Vagina (tissue), 2 donors: ENCODE measurements at regions not wholly inside any gene's neighbourhood (a gene's known extent, or its start where the extent isn't known, plus 50 kb on each side); places are given as distances from the start of the nearest gene placed in this dataset.

ENCODE experiments used
- DNase-seq, 2 donors: peaks; one replicate each; pipeline ENCODE4 v3.0.0-alpha.2; 2017; ENCODE audit errors: extremely low spot score in 2 of 2
- H3K27ac ChIP-seq: fragments of 200-600 bp; sonication (generic); one replicate; pipeline ENCODE4 v1.5.1; 2019
- H3K27me3 ChIP-seq: fragments of 200-600 bp; sonication (generic); one replicate; pipeline ENCODE4 v1.5.1; 2019
- H3K36me3 ChIP-seq, 2 donors: fragments of 200-600 bp; sonication (generic); one replicate each; pipeline ENCODE4 v1.5.1; 2017 to 2019
- H3K4me1 ChIP-seq: fragments of 200-600 bp; sonication (generic); one replicate; pipeline ENCODE4 v1.5.1; 2019
- H3K4me3 ChIP-seq, 2 donors: fragments of 200-600 bp; sonication (generic); 1 replicate in 1 of 2; 2 replicates in 1 of 2; pipeline ENCODE4 v1.5.1; 2016 to 2019
- H3K9me3 ChIP-seq: fragments of 200-600 bp; sonication (generic); one replicate; pipeline ENCODE4 v1.5.1; 2019
- POLR2A ChIP-seq, 2 donors: fragments of 450-650 bp; IDR thresholded peaks; one replicate each; pipeline ENCODE4 v1.6.1; 2017; ENCODE audit warnings: antibody characterized with exemption in 2 of 2, mild to moderate bottlenecking in 2 of 2, moderate library complexity in 2 of 2
- POLR2AphosphoS5 ChIP-seq, 2 donors: sonication (generic); formaldehyde crosslinking; IDR thresholded peaks; one replicate each; pipeline ENCODE4 v1.9.0; 2017; ENCODE audit warnings: antibody characterized with exemption in 2 of 2, mild to moderate bottlenecking in 2 of 2, low read depth in 1 of 2; ENCODE audit not compliant: insufficient read depth in 1 of 2
- intact Hi-C: fragments of 100-400 bp; cut with DNase I; formaldehyde crosslinking; loops from one replicate; pipeline ENCODE4 v1.15.1; 2023
- TF ChIP-seq, protein P1 (sequence below), 3 experiments: fragments of 450-650 bp in 2 of 3; fragments of 200-600 bp in 1 of 3; sonication (generic) in 1 of 3; IDR thresholded peaks; one replicate each; pipeline ENCODE4 v1.5.1; 2017 to 2019; ENCODE audit warnings: antibody characterized with exemption in 3 of 3, mild to moderate bottlenecking in 2 of 3, moderate library complexity in 2 of 3

DNA sequence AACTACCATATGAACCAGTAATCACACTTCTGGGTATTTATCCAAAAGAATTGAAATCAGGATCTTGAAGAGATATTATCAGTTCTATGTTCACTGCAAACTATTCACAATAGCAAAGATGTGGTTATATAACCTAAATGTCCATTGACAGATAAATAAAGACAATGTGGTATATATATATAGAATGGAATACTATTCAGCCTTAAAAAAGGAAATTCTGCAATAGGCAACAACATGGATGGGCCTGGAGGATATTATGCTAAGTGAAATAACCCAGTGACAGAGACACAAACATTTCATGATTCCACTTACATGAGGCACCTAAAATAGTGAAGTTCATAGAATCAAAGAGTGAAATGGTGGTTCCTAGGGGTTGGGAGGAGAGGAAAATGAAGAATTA, 90.6 kb upstream of the CDK1 start:
- DNase-seq: no peak
- Histone ChIP-seq H3K9me3 (no peaks in the 10 kb centered on the region), H3K27me3 (no peaks in the 10 kb centered on the region), H3K27ac (no peak overlapping the region), H3K4me3 (no peak overlapping the region), H3K4me1 (no peaks in the 10 kb centered on the region), H3K36me3 (no peaks in the 10 kb centered on the region)
- intact Hi-C loops: no loop called here
- TF ChIP-seq, protein P1, sequence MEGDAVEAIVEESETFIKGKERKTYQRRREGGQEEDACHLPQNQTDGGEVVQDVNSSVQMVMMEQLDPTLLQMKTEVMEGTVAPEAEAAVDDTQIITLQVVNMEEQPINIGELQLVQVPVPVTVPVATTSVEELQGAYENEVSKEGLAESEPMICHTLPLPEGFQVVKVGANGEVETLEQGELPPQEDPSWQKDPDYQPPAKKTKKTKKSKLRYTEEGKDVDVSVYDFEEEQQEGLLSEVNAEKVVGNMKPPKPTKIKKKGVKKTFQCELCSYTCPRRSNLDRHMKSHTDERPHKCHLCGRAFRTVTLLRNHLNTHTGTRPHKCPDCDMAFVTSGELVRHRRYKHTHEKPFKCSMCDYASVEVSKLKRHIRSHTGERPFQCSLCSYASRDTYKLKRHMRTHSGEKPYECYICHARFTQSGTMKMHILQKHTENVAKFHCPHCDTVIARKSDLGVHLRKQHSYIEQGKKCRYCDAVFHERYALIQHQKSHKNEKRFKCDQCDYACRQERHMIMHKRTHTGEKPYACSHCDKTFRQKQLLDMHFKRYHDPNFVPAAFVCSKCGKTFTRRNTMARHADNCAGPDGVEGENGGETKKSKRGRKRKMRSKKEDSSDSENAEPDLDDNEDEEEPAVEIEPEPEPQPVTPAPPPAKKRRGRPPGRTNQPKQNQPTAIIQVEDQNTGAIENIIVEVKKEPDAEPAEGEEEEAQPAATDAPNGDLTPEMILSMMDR (IDR thresholded peaks at IDR 0.05): no peak
- no peak for TF ChIP-seq POLR2AphosphoS5 (IDR thresholded peaks at IDR 0.05; ENCODE audit: insufficient read depth in 1 of 2, low read depth in 1 of 2)
- no peak for TF ChIP-seq POLR2A (IDR thresholded peaks at IDR 0.05)

DNA sequence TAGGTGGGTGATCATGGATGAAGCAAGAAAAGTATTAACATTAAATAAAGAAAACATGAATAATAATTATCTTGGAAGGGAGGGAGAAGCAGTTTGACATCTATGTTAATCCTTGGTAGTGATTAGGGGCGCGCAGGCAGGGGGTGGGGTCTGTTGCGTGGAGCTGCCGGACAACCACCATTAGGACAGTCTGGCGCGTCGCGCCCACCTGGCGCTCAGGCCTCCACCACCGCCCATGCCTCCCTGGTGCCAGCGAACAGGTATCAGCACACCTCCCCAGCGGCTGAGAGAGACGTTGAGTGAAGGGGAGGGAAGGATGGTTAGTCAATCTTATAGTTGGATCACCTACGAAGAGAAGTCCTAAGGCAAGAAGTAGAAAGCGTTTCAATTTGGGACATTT, 94.2 kb upstream of the CDK1 start:
- Histone ChIP-seq H3K9me3 (no peaks in the 10 kb centered on the region), H3K27me3 (no peaks in the 10 kb centered on the region), H3K4me1 (no peaks in the 10 kb centered on the region), H3K27ac (no peak overlapping the region), H3K36me3 (no peaks in the 10 kb centered on the region), H3K4me3 (no peak overlapping the region)
- intact Hi-C loops: no loop called here
- TF ChIP-seq, protein P1 (IDR thresholded peaks at IDR 0.05): no peak
- TF ChIP-seq POLR2AphosphoS5 (IDR thresholded peaks at IDR 0.05; ENCODE audit: insufficient read depth in 1 of 2, low read depth in 1 of 2) (no peak), POLR2A (IDR thresholded peaks at IDR 0.05) (no peak)
- no peak for DNase-seq

DNA sequence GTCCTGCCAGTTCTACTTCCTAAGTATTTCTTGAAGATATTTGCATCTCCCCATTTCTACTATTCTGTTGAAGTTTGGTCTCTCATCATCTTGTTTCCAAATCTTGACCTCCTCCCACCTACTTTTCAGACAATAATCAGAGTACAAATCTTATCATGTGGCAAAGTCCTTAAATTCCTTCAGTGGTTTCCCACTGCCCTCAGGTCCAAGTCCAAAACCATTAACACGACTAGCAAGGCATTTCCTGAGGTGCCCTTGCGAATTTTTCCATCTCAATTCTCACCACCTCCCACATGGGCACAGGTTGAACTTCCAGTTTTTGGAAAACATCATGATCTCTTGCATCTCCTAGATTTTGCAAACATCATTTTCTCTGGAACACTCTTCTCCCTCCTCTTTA, 97.2 kb upstream of the CDK1 start:
- no peaks in the 10 kb centered on the region for H3K9me3 ChIP-seq
- no peaks in the 10 kb centered on the region for H3K27me3 ChIP-seq
- H3K36me3 ChIP-seq: no peaks in the 10 kb centered on the region
- TF ChIP-seq POLR2AphosphoS5 (IDR thresholded peaks at IDR 0.05; ENCODE audit: insufficient read depth in 1 of 2, low read depth in 1 of 2) (no peak), POLR2A (IDR thresholded peaks at IDR 0.05) (no peak)
- TF ChIP-seq, protein P1 (IDR thresholded peaks at IDR 0.05): no peak
- no peaks in the 10 kb centered on the region for H3K4me1 ChIP-seq
- H3K27ac ChIP-seq: no peak overlapping the region
- no peak for DNase-seq
- no peak overlapping the region for H3K4me3 ChIP-seq
- intact Hi-C loops: no loop called here

DNA sequence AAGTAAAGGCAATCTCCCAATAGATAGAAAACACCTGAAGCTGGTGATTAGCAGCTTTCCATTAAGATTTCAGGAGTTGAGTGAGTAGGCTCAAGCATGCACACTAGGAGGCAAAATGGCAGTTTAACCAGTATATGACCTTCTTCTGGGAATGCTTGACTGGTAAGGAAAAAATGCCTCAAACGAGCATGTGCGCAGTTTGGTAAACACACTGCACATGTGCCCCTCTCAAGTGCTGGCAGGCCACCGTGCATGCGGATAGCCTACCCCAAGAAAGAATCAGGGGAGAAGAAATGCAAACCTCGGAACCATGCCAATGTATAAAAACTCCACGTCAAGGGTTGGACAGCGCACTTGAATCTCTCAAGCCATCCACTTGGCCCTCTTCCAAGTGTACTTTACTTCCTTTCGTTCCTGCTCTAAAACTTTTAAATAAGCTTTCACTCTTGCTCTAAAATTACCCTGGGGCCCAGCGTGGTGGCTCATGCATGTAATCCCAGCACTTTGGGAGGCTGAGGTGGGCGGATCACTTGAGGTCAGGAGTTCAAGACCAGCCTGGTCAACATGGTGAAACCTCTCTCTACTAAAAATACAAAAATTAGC, 98.8 kb upstream of the CDK1 start:
- no peaks in the 10 kb centered on the region for H3K4me1 ChIP-seq
- DNase-seq: no peak
- H3K36me3 ChIP-seq: no peaks in the 10 kb centered on the region
- no peak overlapping the region for H3K4me3 ChIP-seq
- intact Hi-C loops: no loop called here
- H3K9me3 ChIP-seq: no peaks in the 10 kb centered on the region
- no peaks in the 10 kb centered on the region for H3K27me3 ChIP-seq
- TF ChIP-seq POLR2A (IDR thresholded peaks at IDR 0.05): no peak
- no peak for TF ChIP-seq POLR2AphosphoS5 (IDR thresholded peaks at IDR 0.05; ENCODE audit: insufficient read depth in 1 of 2, low read depth in 1 of 2)
- TF ChIP-seq, protein P1 (IDR thresholded peaks at IDR 0.05): no peak
- no peak overlapping the region for H3K27ac ChIP-seq

DNA sequence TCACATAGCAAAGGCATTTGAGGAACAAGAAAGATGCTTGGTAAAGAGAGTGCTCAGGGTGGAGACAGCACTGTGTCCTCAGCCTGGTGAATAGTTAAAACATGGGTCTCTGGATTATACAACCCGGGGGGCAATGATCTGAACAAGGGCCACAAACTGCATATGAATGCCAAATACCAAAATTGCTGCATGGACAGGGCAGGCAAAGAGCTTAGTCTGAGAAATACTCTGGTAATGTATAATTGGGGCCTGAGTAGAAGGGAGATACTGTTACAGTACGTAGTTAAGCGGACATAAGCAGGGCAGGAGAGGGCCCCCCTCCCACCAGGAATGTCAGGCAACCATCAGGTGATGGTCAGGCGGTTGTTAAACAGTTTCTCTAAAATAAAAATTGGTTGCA, 99.3 kb upstream of the CDK1 start:
- Histone ChIP-seq H3K27ac (no peak overlapping the region), H3K4me1 (no peaks in the 10 kb centered on the region), H3K27me3 (no peaks in the 10 kb centered on the region), H3K4me3 (no peak overlapping the region), H3K9me3 (no peaks in the 10 kb centered on the region), H3K36me3 (no peaks in the 10 kb centered on the region)
- intact Hi-C loops: no loop called here
- DNase-seq: no peak
- TF ChIP-seq, protein P1 (IDR thresholded peaks at IDR 0.05): no peak
- TF ChIP-seq POLR2AphosphoS5 (IDR thresholded peaks at IDR 0.05; ENCODE audit: insufficient read depth in 1 of 2, low read depth in 1 of 2): no peak
- TF ChIP-seq POLR2A (IDR thresholded peaks at IDR 0.05): no peak
